ENCODE measurements at regions not wholly inside any gene's neighbourhood (a gene's known extent, or its start where the extent isn't known, plus 50 kb on each side); places are given as distances from the start of the nearest gene placed in this dataset.

DNA sequence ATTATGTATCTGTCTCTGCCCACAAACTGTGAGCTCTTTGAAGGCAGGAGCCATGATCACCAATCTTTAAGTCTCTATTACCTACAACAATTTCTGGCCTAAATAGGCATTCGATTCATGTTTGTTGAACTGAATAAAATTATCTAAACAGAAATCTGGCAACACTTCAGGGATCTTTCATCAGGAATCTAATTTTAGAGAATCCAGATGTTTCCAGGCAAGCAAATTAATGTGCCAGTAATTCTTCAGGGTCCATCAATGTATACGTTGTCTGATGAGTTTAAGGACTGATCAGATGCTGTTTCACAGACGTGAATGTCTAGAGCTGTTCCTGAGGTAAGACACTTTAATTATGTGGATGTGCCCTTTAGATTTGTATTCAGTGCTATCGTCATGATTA is 524.4 kb downstream of the PTPRC start:
- Histone ChIP-seq H2AFZ (ENCODE audit: low read depth, low read length) (peak overlapping the region; percentile 44), H4K20me1 (ENCODE audit: insufficient read depth, low read length) (no peaks in the 10 kb centered on the region), H3K9me3 (ENCODE audit: insufficient read depth, low read length, severe bottlenecking) (no peaks in the 10 kb centered on the region), H3K79me2 (ENCODE audit: insufficient read depth, low read length) (no peaks in the 10 kb centered on the region), H3K4me2 (ENCODE audit: insufficient read depth, low read length) (peak overlapping the region; percentile 43), H3K4me1 (ENCODE audit: insufficient read depth, low read length) (peaks cover 61% of the 10 kb centered on the region), H3K27ac (ENCODE audit: low read length) (peak overlapping the region; percentile 86), H3K9ac (ENCODE audit: low read depth, low read length) (peak overlapping the region; percentile 30), H3K27me3 (ENCODE audit: insufficient read depth, low read length, poor library complexity) (no peaks in the 10 kb centered on the region), H3K4me3 (ENCODE audit: low read depth in 1 of 2, low read length in 2 of 2) (no peak overlapping the region), H3K36me3 (ENCODE audit: insufficient read depth, low read length) (no peaks in the 10 kb centered on the region)
- ATAC-seq (ENCODE audit: insufficient read depth, low read depth) (peak; percentile 33), DNase-seq (no peak)
- TF ChIP-seq, protein P1, sequence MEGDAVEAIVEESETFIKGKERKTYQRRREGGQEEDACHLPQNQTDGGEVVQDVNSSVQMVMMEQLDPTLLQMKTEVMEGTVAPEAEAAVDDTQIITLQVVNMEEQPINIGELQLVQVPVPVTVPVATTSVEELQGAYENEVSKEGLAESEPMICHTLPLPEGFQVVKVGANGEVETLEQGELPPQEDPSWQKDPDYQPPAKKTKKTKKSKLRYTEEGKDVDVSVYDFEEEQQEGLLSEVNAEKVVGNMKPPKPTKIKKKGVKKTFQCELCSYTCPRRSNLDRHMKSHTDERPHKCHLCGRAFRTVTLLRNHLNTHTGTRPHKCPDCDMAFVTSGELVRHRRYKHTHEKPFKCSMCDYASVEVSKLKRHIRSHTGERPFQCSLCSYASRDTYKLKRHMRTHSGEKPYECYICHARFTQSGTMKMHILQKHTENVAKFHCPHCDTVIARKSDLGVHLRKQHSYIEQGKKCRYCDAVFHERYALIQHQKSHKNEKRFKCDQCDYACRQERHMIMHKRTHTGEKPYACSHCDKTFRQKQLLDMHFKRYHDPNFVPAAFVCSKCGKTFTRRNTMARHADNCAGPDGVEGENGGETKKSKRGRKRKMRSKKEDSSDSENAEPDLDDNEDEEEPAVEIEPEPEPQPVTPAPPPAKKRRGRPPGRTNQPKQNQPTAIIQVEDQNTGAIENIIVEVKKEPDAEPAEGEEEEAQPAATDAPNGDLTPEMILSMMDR (IDR thresholded peaks at IDR 0.05; ENCODE audit: borderline replicate concordance, extremely low read depth, low read length, poor library complexity, severe bottlenecking), result no peak
- no peak for TF ChIP-seq EZH2 (IDR thresholded peaks at IDR 0.05; ENCODE audit: borderline replicate concordance, low read depth, low read length, severe bottlenecking)

DNA sequence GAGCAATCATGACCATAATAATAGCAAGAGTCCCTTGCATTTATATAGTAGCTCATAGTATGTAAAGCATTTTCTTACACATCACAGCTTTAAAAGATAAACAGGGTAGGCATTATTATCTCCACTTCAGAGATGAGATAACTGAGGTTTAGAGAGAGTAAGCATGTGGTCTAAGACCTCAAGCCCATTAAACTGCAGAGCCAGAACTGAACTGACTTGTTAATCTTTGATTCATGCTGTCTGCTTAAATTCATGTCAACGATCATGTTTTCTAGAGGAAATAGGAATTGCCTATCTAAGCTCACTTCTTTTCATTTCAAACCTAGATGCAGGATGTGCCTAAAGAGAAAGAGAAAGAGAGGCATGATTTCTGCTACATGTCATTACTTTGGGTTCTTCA is 524.8 kb downstream of the PTPRC start:
- Histone ChIP-seq H2AFZ (ENCODE audit: low read depth, low read length) (peak overlapping the region; percentile 44), H3K79me2 (ENCODE audit: insufficient read depth, low read length) (no peaks in the 10 kb centered on the region), H3K27ac (ENCODE audit: low read length) (peak overlapping the region; percentile 86), H3K4me1 (ENCODE audit: insufficient read depth, low read length) (peaks cover 65% of the 10 kb centered on the region), H4K20me1 (ENCODE audit: insufficient read depth, low read length) (no peaks in the 10 kb centered on the region), H3K36me3 (ENCODE audit: insufficient read depth, low read length) (no peaks in the 10 kb centered on the region), H3K4me2 (ENCODE audit: insufficient read depth, low read length) (peak overlapping the region; percentile 43), H3K9me3 (ENCODE audit: insufficient read depth, low read length, severe bottlenecking) (no peaks in the 10 kb centered on the region), H3K4me3 (ENCODE audit: low read depth in 1 of 2, low read length in 2 of 2) (no peak overlapping the region), H3K9ac (ENCODE audit: low read depth, low read length) (peak overlapping the region; percentile 30), H3K27me3 (ENCODE audit: insufficient read depth, low read length, poor library complexity) (no peaks in the 10 kb centered on the region)
- no peak for TF ChIP-seq EZH2 (IDR thresholded peaks at IDR 0.05; ENCODE audit: borderline replicate concordance, low read depth, low read length, severe bottlenecking)
- TF ChIP-seq, protein P1 (IDR thresholded peaks at IDR 0.05; ENCODE audit: borderline replicate concordance, extremely low read depth, low read length, poor library complexity, severe bottlenecking), result no peak
- DNase-seq (no peak), ATAC-seq (ENCODE audit: insufficient read depth, low read depth) (peak; percentile 59)

DNA sequence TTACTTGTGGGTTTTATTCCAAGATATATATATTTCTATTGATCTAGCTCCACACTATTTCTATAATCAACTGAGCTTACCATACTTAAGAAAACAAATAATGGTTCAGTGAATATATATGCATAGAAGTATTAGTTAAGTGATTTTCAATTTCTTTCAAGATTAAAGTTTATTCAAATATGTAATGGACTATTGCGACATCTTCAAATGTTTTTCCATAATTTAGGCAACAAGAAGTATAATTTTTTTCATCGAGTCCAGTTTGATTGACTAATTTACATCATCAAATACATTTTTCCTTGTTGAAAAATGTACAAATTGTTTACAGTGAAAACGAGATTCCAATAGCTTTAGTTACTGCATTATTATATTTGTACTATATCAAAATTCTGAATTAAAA is 528.6 kb downstream of the PTPRC start:
- Histone ChIP-seq H3K79me2 (ENCODE audit: insufficient read depth, low read length) (peaks cover 20% of the 10 kb centered on the region), H3K9ac (ENCODE audit: low read depth, low read length) (no peak overlapping the region), H3K36me3 (ENCODE audit: insufficient read depth, low read length) (no peaks in the 10 kb centered on the region), H3K27ac (ENCODE audit: low read length) (no peak overlapping the region), H2AFZ (ENCODE audit: low read depth, low read length) (no peak overlapping the region), H3K4me2 (ENCODE audit: insufficient read depth, low read length) (no peak overlapping the region), H3K4me3 (ENCODE audit: low read depth in 1 of 2, low read length in 2 of 2) (no peak overlapping the region), H3K9me3 (ENCODE audit: insufficient read depth, low read length, severe bottlenecking) (no peaks in the 10 kb centered on the region), H3K27me3 (ENCODE audit: insufficient read depth, low read length, poor library complexity) (no peaks in the 10 kb centered on the region), H3K4me1 (ENCODE audit: insufficient read depth, low read length) (peaks cover 80% of the 10 kb centered on the region), H4K20me1 (ENCODE audit: insufficient read depth, low read length) (no peaks in the 10 kb centered on the region)
- TF ChIP-seq, protein P1 (IDR thresholded peaks at IDR 0.05; ENCODE audit: borderline replicate concordance, extremely low read depth, low read length, poor library complexity, severe bottlenecking), result no peak
- no peak for TF ChIP-seq EZH2 (IDR thresholded peaks at IDR 0.05; ENCODE audit: borderline replicate concordance, low read depth, low read length, severe bottlenecking)
- no peak for DNase-seq
- ATAC-seq (ENCODE audit: insufficient read depth, low read depth), result no peak

All from DND-41 (cell line).